NCI-H1417 (cell line): ENCODE measurements at regions not wholly inside any gene's neighbourhood (a gene's known extent, or its start where the extent isn't known, plus 50 kb on each side); places are given as distances from the start of the nearest gene placed in this dataset.
A peak's percentile ranks its signal among the peaks of the same experiment; 100 is the strongest.
"Not testable (repeated sequence)": the region's sequence is repeated elsewhere in the genome, so short reads cannot be mapped to it uniquely, and the experiment has no call there.

ENCODE experiments used
- DNase-seq, 3 experiments: peaks; one replicate each; lab custom pipeline; 2025; lab: John Stamatoyannopoulos, UW

DNA sequence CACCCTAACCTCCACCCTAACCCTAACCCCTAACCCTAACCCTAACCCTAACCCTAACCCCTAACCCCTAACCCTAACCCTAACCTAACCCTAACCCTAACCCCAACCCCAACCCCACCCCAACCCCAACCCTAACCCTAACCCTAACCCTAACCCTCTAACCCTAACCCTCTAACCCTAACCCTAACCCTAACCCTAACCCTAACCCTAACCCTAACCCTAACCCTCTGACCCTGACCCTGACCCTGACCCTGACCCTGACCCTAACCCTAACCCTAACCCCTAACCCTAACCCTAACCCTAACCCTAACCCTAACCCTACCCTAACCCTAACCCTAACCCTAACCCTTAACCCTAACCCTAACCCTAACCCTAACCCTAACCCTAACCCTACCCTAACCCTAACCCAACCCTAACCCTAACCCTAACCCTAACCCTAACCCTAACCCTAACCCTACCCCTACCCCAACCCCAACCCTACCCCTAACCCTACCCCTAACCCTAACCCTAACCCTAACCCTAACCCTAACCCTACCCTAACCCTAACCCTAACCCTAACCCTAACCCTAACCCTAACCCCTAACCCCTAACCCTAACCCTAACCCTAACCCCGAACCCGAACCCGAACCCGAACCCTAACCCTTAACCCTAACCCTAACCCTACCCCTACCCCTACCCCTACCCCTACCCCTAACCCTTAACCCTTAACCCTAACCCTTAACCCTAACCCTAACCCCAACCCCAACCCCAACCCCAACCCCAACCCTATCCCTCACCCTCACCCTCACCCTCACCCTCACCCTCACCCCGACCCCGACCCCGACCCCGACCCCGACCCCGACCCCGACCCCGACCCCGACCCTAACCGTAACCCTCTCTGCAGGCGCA, 186.2 kb upstream of the CHL1 start:
- not testable (repeated sequence) for DNase-seq

- no peak for DNase-seq
These were observed 184.8 kb upstream of the CHL1 start for GRCh38 chr3:11734-12133.

GRCh38 chr3:14652-15051, 181.9 kb upstream of the CHL1 start:
- DNase-seq, result no peak

DNA sequence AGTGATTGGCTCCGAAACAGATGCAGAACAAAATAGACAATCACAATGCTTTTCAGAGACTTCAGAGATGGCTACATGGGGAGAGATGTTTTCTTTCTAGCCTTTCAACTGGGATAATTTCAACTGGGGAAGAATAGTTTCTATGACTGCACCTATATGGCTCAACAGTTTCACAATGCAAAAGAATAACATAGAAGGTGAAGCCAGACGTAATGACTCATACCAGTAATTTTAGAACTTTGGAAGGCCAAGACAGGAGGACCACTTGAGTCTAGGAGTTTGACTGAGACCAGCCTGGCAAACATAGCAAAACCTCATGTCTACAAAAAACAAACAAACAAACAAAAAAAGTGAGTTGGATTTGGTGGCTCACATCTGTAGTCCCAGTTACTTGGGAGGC, 180.2 kb upstream of the CHL1 start:
- no peak for DNase-seq

GRCh38 chr3:20421-20820, 176.1 kb upstream of the CHL1 start:
- DNase-seq, result no peak

DNA sequence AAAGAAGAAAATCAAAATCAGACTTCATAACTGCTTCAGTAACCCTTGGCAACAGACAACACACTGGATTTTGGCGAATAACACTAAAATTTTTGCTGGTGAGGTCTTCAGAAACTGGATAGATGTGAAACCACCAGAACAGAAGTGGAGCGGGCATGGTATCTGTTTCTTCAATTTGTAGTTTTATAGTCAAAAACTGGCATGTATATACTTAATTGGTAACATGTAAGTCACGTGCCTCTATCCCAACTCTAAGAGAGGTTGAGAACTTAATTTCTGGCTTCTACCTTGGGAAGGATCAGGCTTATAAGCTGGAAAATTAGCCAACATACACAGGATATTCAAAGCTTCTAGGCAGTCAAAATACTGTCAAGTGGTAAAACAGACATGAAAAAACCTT, 172.6 kb upstream of the CHL1 start:
- DNase-seq, result no peak

DNA sequence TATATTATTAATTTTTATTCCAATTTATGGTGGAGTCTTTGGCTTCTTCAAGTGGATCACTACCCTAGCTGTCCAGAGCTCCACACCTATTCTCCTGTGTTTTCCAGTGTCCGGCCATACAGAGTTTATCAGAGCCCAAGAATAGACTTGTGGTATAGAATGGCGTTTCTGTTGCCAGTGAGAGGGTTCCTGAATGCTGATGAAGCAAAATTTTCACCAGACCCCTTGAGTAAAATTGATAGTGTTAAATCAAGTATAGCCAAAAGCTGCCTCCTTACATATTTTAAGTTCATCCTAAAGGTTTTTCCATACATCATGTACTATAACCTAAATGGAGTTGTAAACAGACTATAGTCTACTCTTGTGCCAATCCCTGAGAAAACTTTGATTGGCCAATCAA, 171.5 kb upstream of the CHL1 start:
- DNase-seq, result no peak

DNA sequence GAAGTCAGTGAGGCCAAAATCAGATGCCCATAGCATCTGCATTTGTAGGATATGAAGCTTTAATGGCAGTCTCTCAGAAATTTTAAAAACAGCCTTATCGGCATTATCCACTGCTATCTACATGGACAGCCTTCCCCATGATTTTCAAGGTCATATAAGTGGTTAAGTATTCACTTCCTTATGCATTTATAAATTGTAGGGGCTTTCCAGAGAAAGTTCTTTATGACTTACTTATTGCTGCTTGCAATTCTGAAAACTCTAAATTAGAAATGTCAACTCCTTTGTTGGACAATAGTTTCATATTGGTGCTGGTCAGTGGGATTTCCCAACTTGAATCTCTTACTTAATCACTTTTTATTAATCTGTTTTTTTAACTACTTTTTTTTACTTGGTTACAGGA, 160.6 kb upstream of the CHL1 start:
- not testable (repeated sequence) for DNase-seq

DNA sequence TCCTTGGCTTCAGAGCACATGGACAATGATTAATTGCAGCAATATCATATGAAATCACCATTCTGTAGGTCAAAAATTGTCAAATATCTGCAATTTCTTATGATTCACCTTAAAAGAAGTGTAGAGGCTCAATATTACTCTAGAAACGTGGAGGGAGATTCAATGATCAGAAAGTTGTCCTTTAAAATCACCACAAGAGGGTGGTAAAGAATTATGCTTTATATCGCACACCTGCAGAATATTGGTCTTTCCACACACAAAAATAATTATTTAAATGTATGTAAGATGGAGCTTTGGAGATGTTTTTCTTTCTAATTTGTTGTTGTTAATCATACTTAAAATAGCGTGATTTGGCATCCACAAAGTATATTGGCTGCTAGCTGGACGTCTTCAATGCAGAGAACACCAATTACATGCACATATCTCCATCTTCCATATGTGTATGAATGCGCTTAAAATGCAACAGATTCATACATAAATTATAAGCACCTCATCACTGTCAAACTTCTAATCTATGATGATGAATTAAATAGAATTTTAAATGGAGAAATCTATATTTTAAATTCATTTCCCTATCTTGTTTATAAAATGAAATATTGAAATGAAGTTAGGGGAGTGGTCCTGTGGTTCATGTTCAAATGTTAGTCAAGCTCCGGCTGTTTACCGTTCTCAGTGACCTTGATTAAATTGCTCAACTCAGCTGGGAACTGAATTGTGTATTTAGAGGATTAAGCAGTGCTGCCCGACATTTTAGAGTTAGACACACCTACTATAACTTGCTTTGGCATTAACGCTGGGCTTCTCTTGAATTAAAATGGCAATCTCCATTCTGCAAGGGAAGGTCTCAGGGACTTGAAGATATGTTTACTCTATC, 153.5 kb upstream of the CHL1 start:
- peak; percentile 2 to 63 (median 37) for DNase-seq

DNA sequence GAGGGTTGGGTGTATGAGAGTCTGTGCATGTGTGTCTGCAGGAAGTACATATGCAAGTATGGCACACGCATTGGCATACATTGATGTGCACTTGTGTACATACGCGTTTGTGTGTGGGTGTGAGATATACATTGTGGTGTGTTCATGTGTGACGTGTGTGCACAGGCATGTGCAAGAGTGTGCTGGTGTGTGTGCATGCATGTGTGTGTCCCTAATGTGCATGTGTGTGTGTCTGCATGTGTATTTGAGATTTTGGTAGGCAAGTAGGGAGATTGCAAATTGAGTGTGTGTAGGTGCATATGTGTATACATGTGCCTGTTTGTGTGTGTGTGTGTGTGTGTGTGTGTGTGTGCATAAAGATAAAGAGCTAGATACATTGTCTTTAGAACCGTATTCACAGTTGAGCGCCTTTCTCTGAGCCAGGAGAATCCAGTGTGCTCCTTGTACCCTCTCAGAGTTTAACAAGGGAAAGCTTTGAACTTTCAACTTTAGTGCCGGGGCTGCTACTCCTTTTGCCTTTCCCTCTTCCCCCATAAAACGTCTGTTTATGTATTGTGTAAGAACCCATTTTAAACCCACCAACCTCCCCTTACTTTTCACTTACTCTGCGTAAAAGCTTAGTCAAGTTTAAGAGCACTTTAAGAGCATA, 152.4 kb upstream of the CHL1 start:
- DNase-seq, result no peak

GRCh38 chr3:44941-45340, 151.6 kb upstream of the CHL1 start:
- DNase-seq, result not testable (repeated sequence)

GRCh38 chr3:46576-46975, 150.0 kb upstream of the CHL1 start:
- no peak for DNase-seq

DNA sequence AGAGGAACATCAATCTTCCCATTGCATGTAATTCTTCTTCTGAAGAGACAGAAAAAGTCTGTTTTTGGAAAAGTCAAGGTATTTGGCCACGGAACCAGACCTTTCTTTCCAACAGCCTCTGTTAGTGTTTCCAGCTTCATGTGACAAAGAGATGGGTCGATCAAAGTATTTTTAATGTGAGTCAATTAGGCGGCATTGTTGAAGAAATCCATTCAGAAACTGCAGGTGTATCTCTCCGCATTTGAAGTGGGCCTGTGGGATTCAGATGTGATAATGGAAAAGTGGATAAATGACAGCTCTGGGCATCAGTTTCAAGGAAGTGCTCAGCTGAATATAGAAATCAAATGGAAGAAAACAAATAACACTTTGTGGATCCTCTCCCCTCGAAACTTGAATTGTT, 143.1 kb upstream of the CHL1 start:
- peak; percentile 28 to 83 (median 72) for DNase-seq

DNA sequence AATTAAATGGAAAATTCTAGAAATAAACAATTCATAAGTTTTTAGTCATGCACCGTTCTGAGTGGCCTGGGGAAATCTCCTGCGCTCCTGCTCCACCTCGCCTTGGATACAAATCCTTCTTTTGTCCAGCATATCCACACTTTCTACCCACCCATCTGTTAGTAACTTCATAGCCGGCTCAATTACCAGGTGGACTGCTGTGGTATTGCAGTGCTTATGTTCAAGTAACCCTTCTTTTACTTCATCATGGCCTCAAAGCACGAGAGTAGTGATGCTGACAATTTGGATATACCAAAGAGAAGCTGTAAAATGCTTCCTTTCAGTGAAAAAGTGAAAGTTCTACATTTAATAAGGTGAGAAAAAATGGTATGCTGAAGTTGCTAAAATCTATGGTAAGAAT, 142.3 kb upstream of the CHL1 start:
- peak in 1 of 3 experiments; percentile 5 for DNase-seq

DNA sequence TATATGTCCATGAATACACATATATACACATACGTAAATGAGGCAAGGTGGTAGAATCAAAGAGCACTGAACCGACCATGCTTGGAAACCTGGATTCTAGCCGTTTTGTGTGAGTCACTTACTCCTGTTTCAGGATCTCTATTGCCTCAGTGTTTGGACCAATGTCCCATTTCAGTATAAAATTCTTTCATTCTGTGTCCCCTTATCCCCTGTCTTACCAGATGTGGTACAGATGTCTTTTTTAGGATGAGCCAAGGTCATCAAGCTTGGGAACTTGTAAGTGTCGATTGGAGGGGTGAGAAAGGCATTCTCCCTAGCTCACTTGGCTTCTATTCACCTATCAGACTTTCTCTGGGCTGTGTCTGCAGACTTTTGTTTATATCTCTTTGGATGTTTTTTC, 139.9 kb upstream of the CHL1 start:
- no peak for DNase-seq

DNA sequence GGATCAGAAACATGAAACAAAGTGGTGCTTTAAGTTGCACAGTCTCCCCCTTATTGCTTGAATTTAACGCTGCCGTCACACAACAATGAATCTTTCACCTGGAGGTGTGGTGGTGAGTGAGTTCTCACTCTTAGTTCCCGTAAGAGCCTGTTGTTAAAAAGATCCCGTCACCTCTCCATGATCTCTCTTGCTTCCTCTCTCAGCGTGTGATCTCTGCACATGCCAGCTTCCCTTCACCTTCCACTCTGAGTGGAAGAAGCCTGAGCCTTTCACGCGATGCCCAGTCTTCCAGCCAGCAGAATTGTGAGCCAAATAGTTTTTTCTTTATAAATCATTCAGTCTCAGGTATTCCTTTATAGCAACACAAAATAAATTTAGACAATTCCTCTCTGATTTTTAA, 136.7 kb upstream of the CHL1 start:
- DNase-seq, result no peak

DNA sequence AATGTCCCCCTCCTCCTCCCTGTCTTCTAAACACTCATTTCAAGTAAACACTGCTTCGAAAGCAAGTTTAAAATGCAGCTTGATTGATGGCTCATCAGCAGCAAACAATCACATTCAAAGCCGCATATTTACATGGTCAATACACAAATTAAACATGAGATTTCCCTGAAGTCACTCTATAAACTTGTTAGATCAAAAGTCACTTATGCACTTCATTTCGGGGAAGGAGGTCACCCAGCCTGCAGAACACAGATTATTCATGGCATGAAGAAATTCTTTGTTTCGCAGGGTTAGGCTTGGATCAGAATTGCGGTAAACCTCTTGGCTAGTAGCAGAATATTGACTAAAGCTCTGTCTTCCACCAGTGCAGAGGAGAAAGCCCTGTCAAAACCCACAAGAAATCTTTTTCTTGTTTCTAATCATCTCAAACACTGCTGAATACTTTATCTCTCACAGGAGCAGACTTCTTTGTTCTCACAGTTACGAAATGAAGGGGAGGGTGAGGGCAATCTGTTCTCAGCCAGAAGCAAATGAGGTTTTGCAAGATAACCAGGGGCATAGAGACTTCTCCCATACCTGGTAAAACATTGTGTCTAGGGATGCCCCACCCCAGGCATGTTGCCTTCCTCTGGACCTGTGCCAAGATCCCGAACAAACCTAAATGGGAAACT, 133.3 kb upstream of the CHL1 start:
- DNase-seq, result peak; percentile 20 to 60 (median 52)

- DNase-seq, result no peak
These were observed 126.9 kb upstream of the CHL1 start for GRCh38 chr3:69690-70089.

DNA sequence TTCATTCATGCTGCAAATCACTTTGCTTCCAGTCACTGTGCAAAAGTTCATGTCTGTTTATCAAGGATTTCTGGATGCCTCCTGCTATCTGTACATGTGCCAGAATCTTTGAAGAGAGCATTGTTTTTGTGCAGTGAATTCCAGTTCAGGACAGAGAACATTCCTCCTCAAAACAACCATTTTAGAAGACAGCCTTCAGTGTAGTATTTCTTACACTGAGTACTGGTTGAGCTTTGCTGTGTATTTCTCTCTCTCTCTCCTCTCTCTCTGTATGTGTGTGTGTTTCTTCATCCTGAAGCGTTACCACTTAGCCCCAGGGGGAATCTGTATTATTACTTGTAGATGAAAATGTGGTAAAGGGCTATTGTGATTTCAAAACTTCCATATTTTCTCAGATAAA, 123.8 kb upstream of the CHL1 start:
- DNase-seq, result no peak

DNA sequence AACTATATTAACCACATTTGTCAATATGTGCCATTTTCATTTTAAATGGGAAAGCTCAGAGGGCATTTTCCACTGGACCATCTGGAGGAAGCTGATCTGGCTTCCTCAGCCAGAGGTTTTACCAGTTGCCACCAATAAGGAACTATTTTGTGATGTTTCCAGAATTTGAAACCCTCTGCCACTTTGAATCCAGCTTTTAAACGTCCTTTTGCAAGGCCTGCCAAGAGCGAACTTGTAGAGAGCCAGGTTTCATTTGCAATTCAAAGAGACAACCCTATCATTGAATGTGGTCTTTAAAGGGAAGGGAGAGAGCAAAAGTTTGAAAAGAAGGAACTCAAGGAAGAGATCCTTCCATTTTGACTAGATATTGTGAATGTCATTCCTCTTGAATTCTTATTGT, 123.3 kb upstream of the CHL1 start:
- DNase-seq, result no peak

DNA sequence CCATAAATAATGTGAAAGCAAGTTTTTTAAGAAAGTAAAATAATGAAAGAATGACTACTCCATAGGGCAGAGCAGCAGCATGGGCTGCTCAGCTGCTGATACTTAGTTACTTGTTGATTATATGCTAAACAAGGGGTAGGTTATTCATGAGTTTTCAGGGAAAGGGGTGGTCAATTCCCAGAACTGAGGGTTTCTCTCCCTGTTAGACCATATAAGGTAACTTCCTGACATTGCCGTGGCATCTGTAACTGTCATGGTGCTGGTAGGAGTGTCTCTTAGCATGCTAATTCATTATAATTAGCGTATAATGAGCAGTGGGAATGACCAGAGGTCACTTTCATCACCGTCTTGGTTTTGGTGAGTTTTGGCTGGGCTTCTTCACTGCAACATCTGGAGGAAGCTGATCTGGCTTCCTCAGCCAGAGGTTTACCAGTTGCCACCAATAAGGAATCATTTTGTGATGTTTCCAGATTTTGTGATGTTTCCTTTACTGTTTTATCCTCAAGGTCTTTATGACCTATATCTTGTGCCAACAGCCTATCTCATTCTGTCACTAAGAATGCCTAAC, 121.8 kb upstream of the CHL1 start:
- no peak for DNase-seq

GRCh38 chr3:75260-75659, 121.3 kb upstream of the CHL1 start:
- DNase-seq, result peak in 1 of 3 experiments; percentile 5
